ENCODE measurements at regions not wholly inside any gene's neighbourhood (a gene's known extent, or its start where the extent isn't known, plus 50 kb on each side); places are given as distances from the start of the nearest gene placed in this dataset.

GRCh38 chrX:69256291-69256565 is 91.0 kb upstream of the PJA1 start:
- TF ChIP-seq CTCF (IDR thresholded peaks at IDR 0.05) (no peak), POLR2A (IDR thresholded peaks at IDR 0.05) (no peak)
- H3K9me3 ChIP-seq, result no peaks in the 10 kb centered on the region
- DNase-seq, result no peak
- intact Hi-C loops (cut with DNase I; ENCODE audit: low total_unique reads), result no loop called here
- H3K4me3 ChIP-seq, result no peak overlapping the region
- no peaks in the 10 kb centered on the region for H3K36me3 ChIP-seq (ENCODE audit: low read depth, missing control alignments)
- H3K27me3 ChIP-seq, result no peaks in the 10 kb centered on the region
- H3K27ac ChIP-seq, result no peak overlapping the region
- no peaks in the 10 kb centered on the region for H3K4me1 ChIP-seq

DNA sequence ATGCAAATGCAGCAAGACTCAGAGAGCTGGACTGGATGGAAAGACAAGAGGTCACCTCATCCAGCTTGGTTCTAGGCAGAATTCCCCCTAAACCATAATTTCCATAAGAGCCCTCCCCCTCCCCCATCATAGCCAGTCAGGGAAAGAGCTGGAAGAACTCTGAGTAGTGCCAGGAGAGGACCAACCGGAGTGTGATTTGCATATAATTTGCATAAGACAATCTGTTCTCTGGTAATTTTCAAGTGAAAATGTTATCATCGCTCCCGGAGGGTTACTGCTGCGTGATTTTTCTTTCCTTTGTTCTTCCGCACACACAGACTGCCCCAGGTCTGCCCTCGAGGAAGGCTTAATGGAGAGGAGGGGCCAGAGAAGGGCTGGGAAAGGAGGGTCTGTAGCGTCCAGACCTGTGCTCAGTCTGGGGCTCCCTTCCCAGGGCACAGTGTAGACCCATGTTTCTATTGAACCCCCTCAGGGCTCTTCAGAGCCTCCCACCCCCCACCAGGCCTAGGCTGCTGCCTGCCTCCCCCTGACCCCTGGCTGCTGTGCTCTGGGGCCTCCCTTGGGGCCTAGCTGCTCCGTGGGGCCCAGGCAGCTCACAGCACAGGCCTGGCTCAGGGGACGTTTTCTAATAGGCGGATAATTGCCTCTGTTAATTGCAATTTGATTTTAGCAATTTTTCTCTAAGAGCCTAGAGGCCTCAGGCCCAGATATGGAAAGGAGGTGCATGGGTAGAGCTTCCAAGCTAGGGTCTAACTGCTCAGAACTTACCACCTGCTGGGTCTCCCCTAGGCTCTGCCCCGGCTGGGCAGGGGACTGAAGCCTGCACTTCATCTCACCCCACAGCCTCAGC is 90.4 kb upstream of the PJA1 start:
- DNase-seq, result no peak
- H3K9me3 ChIP-seq, result no peaks in the 10 kb centered on the region
- no peaks in the 10 kb centered on the region for H3K27me3 ChIP-seq
- H3K36me3 ChIP-seq (ENCODE audit: low read depth, missing control alignments), result no peaks in the 10 kb centered on the region
- no peak overlapping the region for H3K27ac ChIP-seq
- H3K4me1 ChIP-seq, result no peaks in the 10 kb centered on the region
- intact Hi-C loops (cut with DNase I; ENCODE audit: low total_unique reads), result no loop called here
- 69 to 77% methylated on average over 7 to 10 of the region's 11 CpGs for WGBS, 2 donors
- no peak overlapping the region for H3K4me3 ChIP-seq
- TF ChIP-seq POLR2A (IDR thresholded peaks at IDR 0.05) (no peak), CTCF (IDR thresholded peaks at IDR 0.05) (no peak)

- H3K4me3 ChIP-seq, result no peak overlapping the region
- intact Hi-C loops (cut with DNase I; ENCODE audit: low total_unique reads), result no loop called here
- no peak overlapping the region for H3K27ac ChIP-seq
- DNase-seq, result no peak
- no peaks in the 10 kb centered on the region for H3K9me3 ChIP-seq
- H3K4me1 ChIP-seq, result no peaks in the 10 kb centered on the region
- no peaks in the 10 kb centered on the region for H3K36me3 ChIP-seq (ENCODE audit: low read depth, missing control alignments)
- no peak for TF ChIP-seq CTCF (IDR thresholded peaks at IDR 0.05)
- TF ChIP-seq POLR2A (IDR thresholded peaks at IDR 0.05), result no peak
- WGBS, 2 donors, result 100% methylated on average over 1 of the region's 1 CpG; no CpG with 5 or more reads in 1 of the 2 donors
- H3K27me3 ChIP-seq, result no peaks in the 10 kb centered on the region
Observed at GRCh38 chrX:69253821-69254220, 88.6 kb upstream of the PJA1 start.

- Histone ChIP-seq H3K4me3 (no peak overlapping the region), H3K27ac (no peak overlapping the region), H3K36me3 (ENCODE audit: low read depth, missing control alignments) (no peaks in the 10 kb centered on the region), H3K9me3 (no peaks in the 10 kb centered on the region), H3K27me3 (no peaks in the 10 kb centered on the region), H3K4me1 (no peaks in the 10 kb centered on the region)
- no peak for DNase-seq
- TF ChIP-seq CTCF (IDR thresholded peaks at IDR 0.05) (no peak), POLR2A (IDR thresholded peaks at IDR 0.05) (no peak)
- 92 to 96% methylated on average over 4 of the region's 4 CpGs for WGBS, 2 donors
- intact Hi-C loops (cut with DNase I; ENCODE audit: low total_unique reads), result no loop called here
Observed at GRCh38 chrX:69243276-69243675, 78.0 kb upstream of the PJA1 start.

- WGBS, 2 donors, result 100% methylated on average over 2 of the region's 2 CpGs; no CpG with 5 or more reads in 1 of the 2 donors
- Histone ChIP-seq H3K4me3 (no peak overlapping the region), H3K27me3 (no peaks in the 10 kb centered on the region), H3K27ac (no peak overlapping the region), H3K4me1 (no peaks in the 10 kb centered on the region), H3K9me3 (no peaks in the 10 kb centered on the region), H3K36me3 (ENCODE audit: low read depth, missing control alignments) (no peaks in the 10 kb centered on the region)
- DNase-seq, result no peak
- intact Hi-C loops (cut with DNase I; ENCODE audit: low total_unique reads), result no loop called here
- TF ChIP-seq POLR2A (IDR thresholded peaks at IDR 0.05) (no peak), CTCF (IDR thresholded peaks at IDR 0.05) (no peak)
Observed at GRCh38 chrX:69238887-69239231, 73.6 kb upstream of the PJA1 start.

All from testis (tissue), 2 donors.